ENCODE measurements at regions not wholly inside any gene's neighbourhood (a gene's known extent, or its start where the extent isn't known, plus 50 kb on each side); places are given as distances from the start of the nearest gene placed in this dataset.
"Not testable (repeated sequence)": the region's sequence is repeated elsewhere in the genome, so short reads cannot be mapped to it uniquely, and the experiment has no call there.

- TF ChIP-seq CTCF (IDR thresholded peaks at IDR 0.05 in 4 of 5, conservative IDR thresholded peaks at IDR 0.05 in 1 of 5); POLR2A (IDR thresholded peaks at IDR 0.05): not testable (repeated sequence)
These were observed 150.7 kb upstream of the NBPF11 start for GRCh38 chr1:148302586-148303364.
